K562 (cell line): ENCODE measurements at regions not wholly inside any gene's neighbourhood (a gene's known extent, or its start where the extent isn't known, plus 50 kb on each side); places are given as distances from the start of the nearest gene placed in this dataset.
A peak's percentile ranks its signal among the peaks of the same experiment; 100 is the strongest.

ENCODE experiments used
- CCAR2 ChIP-seq: fragments of 200-400 bp; formaldehyde crosslinking; IDR thresholded peaks from 2 replicates; pipeline ENCODE4 v1.6.1; 2017; ENCODE audit warnings: mild to moderate bottlenecking, low read depth, low read length
- ELF2 ChIP-seq: fragments of 250-450 bp; sonication (Bioruptor Pico); IDR thresholded peaks from 2 replicates; pipeline ENCODE4 v1.5.0; 2021; ENCODE audit warnings: mild to moderate bottlenecking
- GTF2E2 ChIP-seq: fragments of 200-800 bp; sonication (Bioruptor generic); IDR thresholded peaks from 2 replicates; pipeline ENCODE4 v1.6.1; 2016; ENCODE audit warnings: missing genetic modification characterization, missing compliant biosample characterization
- LEF1 ChIP-seq: fragments of 450-650 bp; IDR thresholded peaks from 2 replicates; pipeline ENCODE4 v1.6.1; 2016; ENCODE audit warnings: mild to moderate bottlenecking
- PKNOX1 ChIP-seq: fragments of 450-650 bp; IDR thresholded peaks from 2 replicates; pipeline ENCODE4 v1.6.1; 2016
- RBM39 ChIP-seq: fragments of 200-400 bp; formaldehyde crosslinking; optimal IDR thresholded peaks from 2 replicates; pipeline ENCODE3; 2018; ENCODE audit warnings: low read depth, low read length
- THAP7 ChIP-seq: fragments of 250-450 bp; sonication (Bioruptor Pico); IDR thresholded peaks from 2 replicates; pipeline ENCODE4 v1.5.0; 2021
- ZBTB43 ChIP-seq: sonication (generic); formaldehyde crosslinking; IDR thresholded peaks from 2 replicates; pipeline ENCODE4 v1.8.0; 2023; ENCODE audit warnings: mild to moderate bottlenecking, missing genetic modification reagents
- ZFP91 ChIP-seq: sonication (generic); formaldehyde crosslinking; IDR thresholded peaks from 2 replicates; pipeline ENCODE4 v1.8.0; 2022; ENCODE audit warnings: mild to moderate bottlenecking, missing genetic modification reagents
- ZKSCAN8 ChIP-seq: fragments of 200-800 bp; sonication (Bioruptor generic); IDR thresholded peaks from 2 replicates; pipeline ENCODE4 v1.6.1; 2016; ENCODE audit warnings: missing genetic modification characterization, missing compliant biosample characterization
- ZNF277 ChIP-seq: fragments of 250-450 bp; sonication (Bioruptor Pico); IDR thresholded peaks from 2 replicates; pipeline ENCODE4 v1.8.0; 2022; ENCODE audit warnings: inconsistent platforms, mild to moderate bottlenecking, moderate library complexity, borderline replicate concordance
- ZNF695 ChIP-seq: fragments of 450-650 bp; formaldehyde crosslinking; IDR thresholded peaks from 2 replicates; pipeline ENCODE4 v1.4.0; 2020; ENCODE audit warnings: mild to moderate bottlenecking, moderate library complexity

- TF ChIP-seq ZFP91 (CRISPR knock-in tag) (no peak), CCAR2 (no peak), GTF2E2 (tag) (no peak), ZNF277 (no peak), ELF2 (CRISPR knock-in tag) (no peak), ZNF695 (CRISPR knock-in tag) (no peak), RBM39 (no peak), LEF1 (no peak), THAP7 (CRISPR knock-in tag) (no peak), PKNOX1 (peak; percentile 90), ZKSCAN8 (CRISPR knock-in tag) (no peak), ZBTB43 (CRISPR knock-in tag) (no peak)
Measured at GRCh38 chr1:36585569-36586548, 103.1 kb upstream of the CSF3R start (continued).
